ENCODE measurements at regions not wholly inside any gene's neighbourhood (a gene's known extent, or its start where the extent isn't known, plus 50 kb on each side); places are given as distances from the start of the nearest gene placed in this dataset.

- DNase-seq (ENCODE audit: low spot score): no peak
- in situ Hi-C loops (cut with MboI; ENCODE audit: low sequenced_read_pairs, unreplicated experiment): no loop called here
- TF ChIP-seq CTCF (IDR thresholded peaks at IDR 0.05; ENCODE audit: borderline replicate concordance, control extremely low read depth, extremely low read depth, insufficient read depth, missing control alignments): no peak
These were observed 80.4 kb upstream of the LRIG1 start for GRCh38 chr3:66581256-66581655.

- in situ Hi-C loops (cut with MboI; ENCODE audit: low sequenced_read_pairs, unreplicated experiment): no loop called here
- peak; percentile 46 for DNase-seq (ENCODE audit: low spot score)
- TF ChIP-seq CTCF (IDR thresholded peaks at IDR 0.05; ENCODE audit: borderline replicate concordance, control extremely low read depth, extremely low read depth, insufficient read depth, missing control alignments): no peak
These were observed 82.0 kb upstream of the LRIG1 start for GRCh38 chr3:66582721-66583423.

- no peak for DNase-seq (ENCODE audit: low spot score)
- in situ Hi-C loops (cut with MboI; ENCODE audit: low sequenced_read_pairs, unreplicated experiment): no loop called here
- no peak for TF ChIP-seq CTCF (IDR thresholded peaks at IDR 0.05; ENCODE audit: borderline replicate concordance, control extremely low read depth, extremely low read depth, insufficient read depth, missing control alignments)
These were observed 82.7 kb upstream of the LRIG1 start for GRCh38 chr3:66583424-66584040.

- in situ Hi-C loops (cut with MboI; ENCODE audit: low sequenced_read_pairs, unreplicated experiment): no loop called here
- no peak for DNase-seq (ENCODE audit: low spot score)
- TF ChIP-seq CTCF (IDR thresholded peaks at IDR 0.05; ENCODE audit: borderline replicate concordance, control extremely low read depth, extremely low read depth, insufficient read depth, missing control alignments): no peak
These were observed 84.8 kb upstream of the LRIG1 start for GRCh38 chr3:66585520-66586095.

- no peak for DNase-seq (ENCODE audit: low spot score)
- TF ChIP-seq CTCF (IDR thresholded peaks at IDR 0.05; ENCODE audit: borderline replicate concordance, control extremely low read depth, extremely low read depth, insufficient read depth, missing control alignments): no peak
- in situ Hi-C loops (cut with MboI; ENCODE audit: low sequenced_read_pairs, unreplicated experiment): no loop called here
These were observed 86.0 kb upstream of the LRIG1 start for GRCh38 chr3:66586853-66587252.

GRCh38 chr3:66588340-66588847 is 87.6 kb upstream of the LRIG1 start:
- in situ Hi-C loops (cut with MboI; ENCODE audit: low sequenced_read_pairs, unreplicated experiment): no loop called here
- no peak for TF ChIP-seq CTCF (IDR thresholded peaks at IDR 0.05; ENCODE audit: borderline replicate concordance, control extremely low read depth, extremely low read depth, insufficient read depth, missing control alignments)

More at GRCh38 chr3:66588340-66588847, 87.6 kb upstream of the LRIG1 start:
- DNase-seq (ENCODE audit: low spot score): no peak

All from GM13976 (cell line).